T-helper 2 cell treated with Interferon-gamma antibody and Interleukin-4, amounts not matched to agents 5 μg/mL and 100 μg/mL, for 36 hours (primary cell): ENCODE measurements at regions not wholly inside any gene's neighbourhood (a gene's known extent, or its start where the extent isn't known, plus 50 kb on each side); places are given as distances from the start of the nearest gene placed in this dataset.

ENCODE experiments used
- DNase-seq: peaks from one replicate; pipeline ENCODE4 v3.0.0; 2021; ENCODE audit warnings: low spot score
- H3K27ac Mint-ChIP-seq: one replicate; pipeline ENCODE4 v1.8.0; 2021; ENCODE audit warnings: mild to moderate bottlenecking, mixed read lengths
- H3K27me3 Mint-ChIP-seq: one replicate; pipeline ENCODE4 v1.8.0; 2021; ENCODE audit warnings: low read depth, mixed read lengths
- H3K36me3 Mint-ChIP-seq: one replicate; pipeline ENCODE4 v1.8.0; 2021; ENCODE audit warnings: low read depth, mixed read lengths
- H3K4me1 Mint-ChIP-seq: one replicate; pipeline ENCODE4 v1.8.0; 2021; ENCODE audit warnings: low read depth, mixed read lengths
- H3K4me3 Mint-ChIP-seq: one replicate; pipeline ENCODE4 v1.8.0; 2022; ENCODE audit warnings: mild to moderate bottlenecking, moderate library complexity, mixed read lengths
- H3K9me3 Mint-ChIP-seq: one replicate; pipeline ENCODE4 v1.8.0; 2021; ENCODE audit warnings: mixed read lengths

GRCh38 chr3:110378481-110378880 lies 693.1 kb upstream of the NECTIN3 start:
- no peak overlapping the region for H3K27ac Mint-ChIP-seq
- no peaks in the 10 kb centered on the region for H3K4me1 Mint-ChIP-seq
- no peak overlapping the region for H3K4me3 Mint-ChIP-seq
- no peak for DNase-seq
- no peaks in the 10 kb centered on the region for H3K9me3 Mint-ChIP-seq
- H3K27me3 Mint-ChIP-seq = no peaks in the 10 kb centered on the region
- no peaks in the 10 kb centered on the region for H3K36me3 Mint-ChIP-seq

GRCh38 chr3:110381992-110382391 lies 689.6 kb upstream of the NECTIN3 start:
- no peak overlapping the region for H3K27ac Mint-ChIP-seq
- no peaks in the 10 kb centered on the region for H3K36me3 Mint-ChIP-seq
- H3K9me3 Mint-ChIP-seq = no peaks in the 10 kb centered on the region
- H3K4me1 Mint-ChIP-seq = no peaks in the 10 kb centered on the region
- H3K27me3 Mint-ChIP-seq = no peaks in the 10 kb centered on the region
- DNase-seq = no peak
- H3K4me3 Mint-ChIP-seq = no peak overlapping the region

- Mint-ChIP-seq H3K4me3 (no peak overlapping the region), H3K4me1 (no peaks in the 10 kb centered on the region), H3K9me3 (no peaks in the 10 kb centered on the region), H3K36me3 (no peaks in the 10 kb centered on the region), H3K27me3 (no peaks in the 10 kb centered on the region), H3K27ac (no peak overlapping the region)
- DNase-seq = no peak
Measured at GRCh38 chr3:110383356-110383755, 688.3 kb upstream of the NECTIN3 start.

- H3K27ac Mint-ChIP-seq = no peak overlapping the region
- no peaks in the 10 kb centered on the region for H3K27me3 Mint-ChIP-seq
- no peaks in the 10 kb centered on the region for H3K4me1 Mint-ChIP-seq
- H3K4me3 Mint-ChIP-seq = no peak overlapping the region
- no peak for DNase-seq
- no peaks in the 10 kb centered on the region for H3K9me3 Mint-ChIP-seq
- H3K36me3 Mint-ChIP-seq = no peaks in the 10 kb centered on the region
Measured at GRCh38 chr3:110384601-110385000, 687.0 kb upstream of the NECTIN3 start.

GRCh38 chr3:110389005-110389404 lies 682.6 kb upstream of the NECTIN3 start:
- DNase-seq = no peak
- H3K36me3 Mint-ChIP-seq = no peaks in the 10 kb centered on the region
- H3K27ac Mint-ChIP-seq = no peak overlapping the region
- no peaks in the 10 kb centered on the region for H3K9me3 Mint-ChIP-seq
- no peak overlapping the region for H3K4me3 Mint-ChIP-seq
- H3K4me1 Mint-ChIP-seq = no peaks in the 10 kb centered on the region
- H3K27me3 Mint-ChIP-seq = no peaks in the 10 kb centered on the region

GRCh38 chr3:110390372-110390771 lies 681.2 kb upstream of the NECTIN3 start:
- H3K9me3 Mint-ChIP-seq = no peaks in the 10 kb centered on the region
- H3K4me1 Mint-ChIP-seq = no peaks in the 10 kb centered on the region
- H3K27me3 Mint-ChIP-seq = no peaks in the 10 kb centered on the region
- no peak for DNase-seq
- no peak overlapping the region for H3K4me3 Mint-ChIP-seq
- no peak overlapping the region for H3K27ac Mint-ChIP-seq
- H3K36me3 Mint-ChIP-seq = no peaks in the 10 kb centered on the region

- no peaks in the 10 kb centered on the region for H3K36me3 Mint-ChIP-seq
- H3K9me3 Mint-ChIP-seq = no peaks in the 10 kb centered on the region
- DNase-seq = no peak
- H3K4me3 Mint-ChIP-seq = no peak overlapping the region
- no peak overlapping the region for H3K27ac Mint-ChIP-seq
- H3K4me1 Mint-ChIP-seq = no peaks in the 10 kb centered on the region
- H3K27me3 Mint-ChIP-seq = no peaks in the 10 kb centered on the region
Measured at GRCh38 chr3:110391042-110391441, 680.6 kb upstream of the NECTIN3 start.

- Mint-ChIP-seq H3K4me1 (no peaks in the 10 kb centered on the region), H3K9me3 (no peaks in the 10 kb centered on the region), H3K27me3 (no peaks in the 10 kb centered on the region), H3K4me3 (no peak overlapping the region), H3K36me3 (no peaks in the 10 kb centered on the region), H3K27ac (no peak overlapping the region)
- no peak for DNase-seq
Measured at GRCh38 chr3:110391640-110392395, 679.8 kb upstream of the NECTIN3 start.

GRCh38 chr3:110393941-110394340 lies 677.7 kb upstream of the NECTIN3 start:
- Mint-ChIP-seq H3K9me3 (no peaks in the 10 kb centered on the region), H3K4me1 (no peaks in the 10 kb centered on the region), H3K27ac (no peak overlapping the region), H3K4me3 (no peak overlapping the region), H3K36me3 (no peaks in the 10 kb centered on the region), H3K27me3 (no peaks in the 10 kb centered on the region)
- DNase-seq = no peak

- H3K36me3 Mint-ChIP-seq = no peaks in the 10 kb centered on the region
- no peaks in the 10 kb centered on the region for H3K4me1 Mint-ChIP-seq
- no peaks in the 10 kb centered on the region for H3K27me3 Mint-ChIP-seq
- H3K4me3 Mint-ChIP-seq = no peak overlapping the region
- DNase-seq = no peak
- no peaks in the 10 kb centered on the region for H3K9me3 Mint-ChIP-seq
- H3K27ac Mint-ChIP-seq = no peak overlapping the region
Measured at GRCh38 chr3:110397115-110397514, 674.5 kb upstream of the NECTIN3 start.

GRCh38 chr3:110400315-110400714 lies 671.3 kb upstream of the NECTIN3 start:
- Mint-ChIP-seq H3K36me3 (no peaks in the 10 kb centered on the region), H3K27ac (no peak overlapping the region), H3K4me3 (no peak overlapping the region), H3K27me3 (no peaks in the 10 kb centered on the region), H3K4me1 (no peaks in the 10 kb centered on the region), H3K9me3 (no peaks in the 10 kb centered on the region)
- DNase-seq = no peak

GRCh38 chr3:110405830-110406585 lies 665.6 kb upstream of the NECTIN3 start:
- no peaks in the 10 kb centered on the region for H3K27me3 Mint-ChIP-seq
- DNase-seq = no peak

GRCh38 chr3:110413266-110413665 lies 658.4 kb upstream of the NECTIN3 start:
- H3K27ac Mint-ChIP-seq = no peak overlapping the region
- no peaks in the 10 kb centered on the region for H3K27me3 Mint-ChIP-seq
- no peaks in the 10 kb centered on the region for H3K9me3 Mint-ChIP-seq
- DNase-seq = no peak
- no peak overlapping the region for H3K4me3 Mint-ChIP-seq
- H3K4me1 Mint-ChIP-seq = no peaks in the 10 kb centered on the region
- H3K36me3 Mint-ChIP-seq = no peaks in the 10 kb centered on the region

More at GRCh38 chr3:110405830-110406585, 665.6 kb upstream of the NECTIN3 start:
- no peaks in the 10 kb centered on the region for H3K36me3 Mint-ChIP-seq
- no peak overlapping the region for H3K4me3 Mint-ChIP-seq
- H3K4me1 Mint-ChIP-seq = no peaks in the 10 kb centered on the region
- H3K27ac Mint-ChIP-seq = no peak overlapping the region
- no peaks in the 10 kb centered on the region for H3K9me3 Mint-ChIP-seq

GRCh38 chr3:110413807-110414748 lies 657.5 kb upstream of the NECTIN3 start:
- Mint-ChIP-seq H3K9me3 (no peaks in the 10 kb centered on the region), H3K36me3 (no peaks in the 10 kb centered on the region), H3K27me3 (no peaks in the 10 kb centered on the region), H3K27ac (no peak overlapping the region), H3K4me3 (no peak overlapping the region), H3K4me1 (no peaks in the 10 kb centered on the region)
- DNase-seq = no peak
